ENCODE measurements at regions not wholly inside any gene's neighbourhood (a gene's known extent, or its start where the extent isn't known, plus 50 kb on each side); places are given as distances from the start of the nearest gene placed in this dataset.

DNA sequence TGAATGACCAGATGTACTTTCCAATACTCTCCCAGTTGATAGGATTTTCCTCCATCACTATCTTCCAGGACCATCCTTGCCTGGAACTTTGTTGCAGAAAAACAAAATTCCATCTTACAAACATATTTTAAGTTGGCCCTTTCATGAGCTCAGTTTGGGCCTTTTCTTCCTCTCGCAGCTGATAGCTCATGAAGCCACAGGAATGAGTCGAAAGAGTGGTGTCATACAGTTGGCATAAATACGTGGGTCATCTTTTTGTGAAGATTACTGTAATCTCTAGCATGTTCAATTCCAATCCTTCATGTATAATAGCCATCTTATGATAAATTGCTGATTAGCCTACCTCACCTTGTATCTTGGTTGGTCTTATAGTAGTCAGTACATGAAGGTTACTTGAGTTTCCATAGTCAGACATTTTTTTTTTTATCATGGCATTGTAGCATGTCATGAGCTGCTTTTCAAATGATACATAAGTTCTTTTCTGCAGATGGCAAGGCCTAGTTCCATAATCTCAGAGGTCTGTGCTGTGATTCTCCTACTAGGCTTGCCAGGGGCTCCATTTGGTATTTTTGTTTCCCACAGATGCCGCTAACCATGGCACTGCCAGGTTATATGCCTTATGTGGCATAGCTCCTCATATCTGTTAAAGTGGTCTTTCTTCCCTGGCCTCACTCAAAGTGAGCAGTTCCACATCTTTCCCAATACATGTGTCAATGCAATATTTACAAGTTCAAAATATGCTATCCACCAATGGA, 380.6 kb upstream of the DCN start:
- Mint-ChIP-seq H3K4me3 (no peak overlapping the region), H3K27ac (no peak overlapping the region), H3K4me1 (ENCODE audit: low read depth) (peaks cover 24% of the 10 kb centered on the region), H3K36me3 (ENCODE audit: low read depth) (peaks cover 9% of the 10 kb centered on the region), H3K27me3 (ENCODE audit: low read depth) (no peaks in the 10 kb centered on the region), H3K9me3 (peaks cover 12% of the 10 kb centered on the region)
- intact Hi-C loops (cut with micrococcal nuclease), result no loop called here
- no peak for DNase-seq
- CTCF ChIA-PET, result interaction anchor here (0.5 to 1.1 kb wide), 5 partner anchors 9 to 587 kb away, joined by 3 to 5 read pairs (median 4); no protein-coding TSS in a partner anchor

DNA sequence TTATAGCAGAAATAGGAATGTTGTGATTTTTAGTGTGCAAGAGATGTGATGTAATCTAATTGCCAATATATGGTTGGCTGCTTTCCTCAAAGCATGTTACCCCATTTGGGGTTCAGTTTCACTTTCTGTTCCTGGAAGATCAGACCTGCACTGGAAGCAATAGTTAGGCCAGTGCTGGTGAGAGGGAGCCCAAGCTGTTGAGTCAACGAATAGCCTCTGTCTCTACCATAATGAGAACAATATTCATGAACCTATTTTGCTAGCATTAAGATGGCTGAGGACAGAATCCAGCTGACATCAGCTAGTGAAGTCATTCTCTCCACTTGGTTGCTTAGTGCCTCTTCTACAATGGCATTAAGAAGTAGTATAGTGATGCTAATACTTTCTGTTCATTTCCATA, 379.9 kb upstream of the DCN start:
- Mint-ChIP-seq H3K27ac (no peak overlapping the region), H3K27me3 (ENCODE audit: low read depth) (no peaks in the 10 kb centered on the region), H3K4me1 (ENCODE audit: low read depth) (peaks cover 24% of the 10 kb centered on the region), H3K9me3 (peaks cover 13% of the 10 kb centered on the region), H3K4me3 (no peak overlapping the region), H3K36me3 (ENCODE audit: low read depth) (peaks cover 12% of the 10 kb centered on the region)
- DNase-seq, result no peak
- CTCF ChIA-PET, result interaction anchor here (0.5 to 1.1 kb wide), 4 partner anchors 181 to 670 kb away, joined by 3 to 5 read pairs (median 4); no protein-coding TSS in a partner anchor
- intact Hi-C loops (cut with micrococcal nuclease), result no loop called here

DNA sequence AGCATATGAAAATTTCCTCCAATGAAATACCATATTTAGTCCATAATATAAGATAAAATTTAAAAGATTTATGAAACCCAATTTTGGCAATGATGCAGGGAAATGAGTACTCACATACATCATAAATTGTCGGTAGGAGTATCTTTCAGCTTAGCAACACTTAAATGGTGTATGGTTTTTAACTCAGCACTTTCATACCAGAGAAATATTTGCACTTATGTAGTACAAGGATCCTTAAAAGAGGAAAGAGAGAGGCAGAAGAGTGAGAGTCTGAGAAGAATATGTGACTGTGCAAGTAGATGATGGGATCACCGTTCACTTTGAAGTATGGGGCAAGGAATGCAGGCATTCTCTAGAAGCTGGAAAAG, 379.3 kb upstream of the DCN start:
- H3K36me3 Mint-ChIP-seq (ENCODE audit: low read depth), result peaks cover 12% of the 10 kb centered on the region
- H3K4me1 Mint-ChIP-seq (ENCODE audit: low read depth), result peaks cover 24% of the 10 kb centered on the region
- no peak for DNase-seq
- CTCF ChIA-PET, result interaction anchor here (0.6 to 1.1 kb wide), 2 partner anchors 180 to 671 kb away, joined by 3 to 5 read pairs; no protein-coding TSS in a partner anchor
- intact Hi-C loops (cut with micrococcal nuclease), result no loop called here
- no peaks in the 10 kb centered on the region for H3K27me3 Mint-ChIP-seq (ENCODE audit: low read depth)
- no peak overlapping the region for H3K4me3 Mint-ChIP-seq
- H3K27ac Mint-ChIP-seq, result no peak overlapping the region
- peaks cover 13% of the 10 kb centered on the region for H3K9me3 Mint-ChIP-seq

DNA sequence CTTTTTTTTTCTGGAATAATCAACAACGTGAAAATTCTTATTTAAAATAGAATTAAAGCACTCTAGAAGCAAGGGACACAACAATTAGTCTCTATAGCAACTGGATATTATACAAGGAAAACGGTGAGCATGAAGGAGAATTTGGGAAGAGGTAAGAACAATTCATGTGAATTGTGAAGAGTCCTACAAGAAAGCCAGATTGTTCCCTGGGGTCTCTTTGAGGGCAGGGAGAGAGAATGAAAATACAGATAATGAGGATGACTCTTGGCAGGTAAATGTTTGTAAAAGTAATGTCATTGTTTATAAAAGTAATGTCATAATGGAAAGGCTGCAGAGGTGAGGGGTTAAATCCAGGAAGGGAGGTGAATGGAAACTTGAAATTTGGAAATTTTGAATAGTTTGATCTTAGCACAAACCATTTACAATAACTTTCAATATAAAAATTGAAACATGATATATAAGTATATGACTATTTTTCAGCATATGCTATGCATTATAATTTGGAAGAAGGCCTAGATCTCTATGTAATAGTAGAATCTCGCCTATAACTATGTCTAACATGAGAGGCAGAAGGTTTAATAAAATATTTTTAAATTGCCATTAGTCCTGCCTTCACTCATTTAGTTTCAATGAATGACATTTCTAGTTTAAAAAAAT, 378.8 kb upstream of the DCN start:
- CTCF ChIA-PET, result interaction anchor here (0.6 kb wide), 1 partner anchor 585 kb away, joined by 3 read pairs; no protein-coding TSS in a partner anchor

DNA sequence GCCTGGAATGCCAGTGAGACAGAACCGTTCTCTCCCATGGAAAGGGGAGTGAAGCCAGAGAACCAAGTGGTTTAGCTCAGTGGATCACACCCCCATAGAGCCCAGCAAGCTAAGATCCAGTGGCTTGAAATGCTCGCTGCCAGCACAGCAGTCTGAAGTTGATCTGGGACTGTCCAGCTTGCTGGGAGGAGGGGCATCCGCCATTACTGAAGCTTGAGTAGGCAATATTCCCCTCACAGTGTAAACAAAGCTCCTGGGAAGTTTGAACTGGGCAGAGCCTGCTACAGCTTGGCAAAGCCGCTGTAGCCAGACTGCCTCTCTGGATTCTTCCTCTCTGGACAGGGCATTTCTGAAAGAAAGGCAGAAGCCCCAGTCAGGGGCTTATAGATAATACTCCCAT, 374.3 kb upstream of the DCN start:
- H3K4me1 Mint-ChIP-seq (ENCODE audit: low read depth), result peaks cover 4% of the 10 kb centered on the region
- intact Hi-C loops (cut with micrococcal nuclease), result no loop called here
- no peak for DNase-seq
- peaks cover 9% of the 10 kb centered on the region for H3K36me3 Mint-ChIP-seq (ENCODE audit: low read depth)
- peaks cover 11% of the 10 kb centered on the region for H3K9me3 Mint-ChIP-seq
- H3K27ac Mint-ChIP-seq, result no peak overlapping the region
- peaks cover 2% of the 10 kb centered on the region for H3K27me3 Mint-ChIP-seq (ENCODE audit: low read depth)
- CTCF ChIA-PET, result interaction anchor here (0.6 kb wide), 1 partner anchor 52 kb away, joined by 4 read pairs; no protein-coding TSS in a partner anchor
- H3K4me3 Mint-ChIP-seq, result no peak overlapping the region

More for the DNA sequence above, 378.8 kb upstream of the DCN start:
- no peak overlapping the region for H3K4me3 Mint-ChIP-seq
- no peaks in the 10 kb centered on the region for H3K27me3 Mint-ChIP-seq (ENCODE audit: low read depth)
- intact Hi-C loops (cut with micrococcal nuclease), result no loop called here
- H3K27ac Mint-ChIP-seq, result no peak overlapping the region
- peaks cover 24% of the 10 kb centered on the region for H3K4me1 Mint-ChIP-seq (ENCODE audit: low read depth)
- H3K9me3 Mint-ChIP-seq, result peaks cover 13% of the 10 kb centered on the region
- H3K36me3 Mint-ChIP-seq (ENCODE audit: low read depth), result peaks cover 12% of the 10 kb centered on the region
- DNase-seq, result no peak

DNA sequence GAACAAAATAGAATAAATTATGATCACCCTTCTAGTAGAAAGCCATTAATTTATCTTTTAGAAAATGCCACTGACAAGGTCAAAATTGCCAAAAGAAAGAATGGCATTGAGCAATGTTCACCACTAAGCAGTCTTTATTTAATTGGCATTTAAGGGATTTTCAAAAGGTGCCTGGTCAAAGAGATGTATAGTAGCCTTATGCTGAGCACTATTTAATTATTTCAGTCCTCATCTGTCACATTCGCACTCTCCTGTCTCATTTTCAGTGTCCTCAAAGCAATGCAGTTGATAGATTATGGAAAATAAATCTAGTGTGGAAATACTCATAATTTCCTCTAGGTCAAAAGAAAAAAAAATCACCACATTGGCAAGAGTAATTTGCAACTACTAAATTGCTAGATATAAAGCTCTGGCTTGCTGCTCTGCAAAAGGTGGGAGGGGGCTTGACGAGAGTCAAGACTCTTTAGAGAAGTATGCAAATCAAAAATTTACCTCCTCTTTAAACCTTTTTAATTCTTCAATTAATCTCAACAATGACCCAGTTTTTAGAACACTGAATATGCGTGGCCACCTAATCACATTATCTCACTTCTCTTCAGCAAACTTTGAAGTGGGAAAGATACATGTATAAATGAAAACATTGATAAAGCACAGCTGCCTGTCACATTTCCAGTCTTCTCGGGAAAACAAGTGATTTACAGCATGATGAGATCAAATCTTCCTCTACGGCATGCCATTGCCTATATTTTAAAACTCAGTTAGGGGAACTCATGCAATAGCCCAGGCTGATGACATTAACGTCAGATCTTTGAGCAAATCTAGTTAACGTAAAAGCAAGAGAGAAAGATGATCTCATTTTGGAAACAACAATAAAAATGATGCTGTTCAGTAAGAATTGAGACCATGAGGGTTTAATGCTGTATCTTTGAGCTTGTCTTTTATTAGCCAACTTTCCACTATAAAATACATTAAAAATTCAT, 373.1 kb upstream of the DCN start:
- peaks cover 2% of the 10 kb centered on the region for H3K4me1 Mint-ChIP-seq (ENCODE audit: low read depth)
- H3K9me3 Mint-ChIP-seq, result peaks cover 11% of the 10 kb centered on the region
- H3K27me3 Mint-ChIP-seq (ENCODE audit: low read depth), result peaks cover 2% of the 10 kb centered on the region
- no peak overlapping the region for H3K4me3 Mint-ChIP-seq
- no peak for DNase-seq
- intact Hi-C loops (cut with micrococcal nuclease), result no loop called here
- H3K27ac Mint-ChIP-seq, result no peak overlapping the region
- CTCF ChIA-PET, result no interaction called here
- peaks cover 9% of the 10 kb centered on the region for H3K36me3 Mint-ChIP-seq (ENCODE audit: low read depth)

DNA sequence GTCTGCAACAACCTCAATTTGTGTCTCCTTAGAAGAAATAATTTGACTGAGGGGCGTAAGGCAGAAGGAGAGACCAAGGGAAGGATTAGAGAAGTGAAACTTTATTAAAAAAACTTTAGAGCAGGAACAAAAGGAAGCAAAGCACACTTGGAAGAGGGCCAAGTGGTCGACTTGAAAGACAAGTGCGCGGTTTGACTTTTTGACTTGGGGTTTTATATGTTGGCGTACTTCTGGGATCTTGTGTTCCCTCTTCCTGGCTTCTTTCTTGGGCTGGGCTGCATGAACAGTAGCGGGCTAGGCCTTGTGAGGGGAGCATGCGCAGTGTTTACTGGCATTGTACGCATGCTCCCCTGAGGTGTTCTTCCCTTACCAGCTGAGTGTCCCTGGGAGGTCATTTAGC, 369.3 kb upstream of the DCN start:
- peaks cover 1% of the 10 kb centered on the region for H3K9me3 Mint-ChIP-seq
- no peak overlapping the region for H3K27ac Mint-ChIP-seq
- H3K27me3 Mint-ChIP-seq (ENCODE audit: low read depth), result peaks cover 2% of the 10 kb centered on the region
- no peak overlapping the region for H3K4me3 Mint-ChIP-seq
- peaks cover 2% of the 10 kb centered on the region for H3K4me1 Mint-ChIP-seq (ENCODE audit: low read depth)
- CTCF ChIA-PET, result interaction anchor here (0.6 kb wide), 1 partner anchor 134 kb away, joined by 5 read pairs; no protein-coding TSS in a partner anchor
- intact Hi-C loops (cut with micrococcal nuclease), result no loop called here
- no peaks in the 10 kb centered on the region for H3K36me3 Mint-ChIP-seq (ENCODE audit: low read depth)
- DNase-seq, result no peak

DNA sequence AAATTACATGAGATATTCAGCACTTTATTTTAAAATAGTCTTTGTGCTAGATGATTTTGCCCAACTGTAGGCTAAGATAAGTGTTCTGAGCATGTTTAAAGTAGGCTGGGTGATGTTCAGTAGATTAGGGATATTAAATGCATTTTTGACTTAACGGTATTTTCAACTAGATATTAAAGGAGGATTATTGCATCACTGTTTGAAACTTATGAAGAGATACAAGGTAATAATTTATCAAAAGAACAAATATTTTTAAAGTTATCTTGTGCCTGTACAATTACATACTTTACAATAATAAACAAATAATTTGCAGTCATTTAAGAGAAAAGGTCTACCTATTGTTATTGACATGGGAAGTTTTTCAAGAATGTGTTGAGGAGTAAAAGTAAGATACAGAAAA, 368.6 kb upstream of the DCN start:
- Mint-ChIP-seq H3K4me1 (ENCODE audit: low read depth) (peaks cover 2% of the 10 kb centered on the region), H3K4me3 (no peak overlapping the region), H3K27ac (no peak overlapping the region), H3K27me3 (ENCODE audit: low read depth) (peaks cover 2% of the 10 kb centered on the region), H3K36me3 (ENCODE audit: low read depth) (peaks cover under 1% of the 10 kb centered on the region), H3K9me3 (peaks cover 5% of the 10 kb centered on the region)
- DNase-seq, result no peak
- intact Hi-C loops (cut with micrococcal nuclease), result no loop called here
- CTCF ChIA-PET, result no interaction called here

DNA sequence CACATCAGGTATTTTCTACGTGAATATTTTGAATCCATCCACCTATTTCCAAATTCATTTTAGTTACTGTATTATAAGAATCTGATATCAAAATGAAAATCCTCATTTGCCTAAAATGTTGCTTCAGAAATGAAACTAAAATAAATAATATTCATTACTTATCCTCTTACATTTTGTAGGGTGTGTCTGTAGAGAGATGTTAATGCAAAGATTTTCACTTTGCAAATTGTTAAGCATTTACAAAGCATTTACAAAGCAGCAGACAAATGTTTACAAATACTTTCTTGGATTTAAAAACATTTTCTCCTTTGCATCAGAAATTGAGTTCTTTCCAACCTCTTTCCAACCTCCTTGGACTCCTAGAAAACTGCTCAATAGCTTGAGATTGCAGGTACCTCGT, 360.0 kb upstream of the DCN start:
- no peak overlapping the region for H3K4me3 Mint-ChIP-seq
- H3K9me3 Mint-ChIP-seq, result peaks cover 9% of the 10 kb centered on the region
- H3K27me3 Mint-ChIP-seq (ENCODE audit: low read depth), result no peaks in the 10 kb centered on the region
- H3K4me1 Mint-ChIP-seq (ENCODE audit: low read depth), result peaks cover 3% of the 10 kb centered on the region
- intact Hi-C loops (cut with micrococcal nuclease), result no loop called here
- CTCF ChIA-PET, result interaction anchor here (1.5 kb wide), 1 partner anchor 161 kb away, joined by 3 read pairs; no protein-coding TSS in a partner anchor
- H3K27ac Mint-ChIP-seq, result no peak overlapping the region
- peaks cover 2% of the 10 kb centered on the region for H3K36me3 Mint-ChIP-seq (ENCODE audit: low read depth)
- no peak for DNase-seq

DNA sequence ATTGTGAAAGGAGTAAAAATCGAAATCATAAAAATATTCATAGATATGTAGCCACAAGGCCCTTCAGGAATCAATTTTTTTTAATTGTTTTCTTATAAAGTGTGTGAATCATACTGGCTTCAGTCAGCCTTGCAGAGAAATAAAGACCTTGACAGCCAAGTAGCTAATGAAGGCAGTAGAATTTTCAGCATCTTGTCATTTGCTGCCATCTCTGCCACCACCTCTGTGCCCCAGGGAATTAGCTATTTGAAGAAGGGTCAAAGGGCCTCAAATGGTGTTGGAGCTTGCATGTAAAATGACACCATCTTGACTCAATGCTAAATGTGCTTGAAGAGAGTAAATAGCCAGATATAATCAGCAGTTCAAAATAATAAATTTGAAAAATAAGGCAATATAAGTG, 359.4 kb upstream of the DCN start:
- Mint-ChIP-seq H3K27me3 (ENCODE audit: low read depth) (no peaks in the 10 kb centered on the region), H3K4me1 (ENCODE audit: low read depth) (peaks cover 3% of the 10 kb centered on the region), H3K4me3 (no peak overlapping the region), H3K9me3 (peaks cover 9% of the 10 kb centered on the region), H3K36me3 (ENCODE audit: low read depth) (peaks cover 2% of the 10 kb centered on the region), H3K27ac (no peak overlapping the region)
- CTCF ChIA-PET, result no interaction called here
- intact Hi-C loops (cut with micrococcal nuclease), result no loop called here
- DNase-seq, result no peak

DNA sequence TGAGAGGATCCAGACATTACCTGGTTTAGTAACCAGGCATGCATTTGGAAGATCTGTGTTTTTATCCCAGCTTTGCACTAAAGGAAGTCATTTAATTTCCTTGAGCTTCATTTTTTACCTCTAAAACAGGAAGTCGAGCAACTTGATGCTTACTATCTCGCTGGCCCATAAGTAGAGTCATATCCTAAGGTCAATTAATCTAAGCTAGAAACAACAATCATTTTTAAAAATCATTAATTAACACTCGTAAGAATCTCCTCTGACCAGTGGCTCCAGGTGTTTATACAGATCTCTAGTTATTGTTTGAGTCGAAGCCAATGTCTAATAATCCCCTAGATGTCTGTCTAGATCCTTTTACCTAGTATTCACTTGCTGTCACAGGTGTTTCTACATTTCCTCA, 355.8 kb upstream of the DCN start:
- Mint-ChIP-seq H3K9me3 (peaks cover 7% of the 10 kb centered on the region), H3K4me1 (ENCODE audit: low read depth) (peaks cover 3% of the 10 kb centered on the region), H3K4me3 (no peak overlapping the region), H3K36me3 (ENCODE audit: low read depth) (peaks cover 2% of the 10 kb centered on the region), H3K27ac (no peak overlapping the region), H3K27me3 (ENCODE audit: low read depth) (no peaks in the 10 kb centered on the region)
- intact Hi-C loops (cut with micrococcal nuclease), result no loop called here
- CTCF ChIA-PET, result interaction anchor here (1.1 kb wide), 1 partner anchor 269 kb away, joined by 4 read pairs; no protein-coding TSS in a partner anchor
- no peak for DNase-seq

DNA sequence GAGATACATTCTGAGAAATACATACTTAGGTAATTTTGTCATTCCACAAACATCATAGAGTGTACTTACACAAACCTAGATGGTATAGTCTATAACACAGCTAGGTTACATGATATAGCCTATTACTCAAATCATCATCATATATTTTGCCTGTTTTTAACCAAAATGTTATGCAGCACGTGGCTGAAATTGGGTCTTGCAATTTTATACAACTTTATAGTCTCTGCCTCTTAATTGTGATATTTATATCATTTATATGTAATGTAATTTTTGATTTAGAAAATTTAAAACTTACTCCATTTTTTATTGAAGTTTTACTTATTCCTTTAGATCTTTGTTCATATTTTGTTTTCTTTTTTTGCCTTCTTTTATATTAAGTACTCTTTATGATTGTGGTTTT, 350.7 kb upstream of the DCN start:
- Mint-ChIP-seq H3K9me3 (peaks cover 9% of the 10 kb centered on the region), H3K36me3 (ENCODE audit: low read depth) (peaks cover 2% of the 10 kb centered on the region), H3K4me3 (no peak overlapping the region), H3K27me3 (ENCODE audit: low read depth) (no peaks in the 10 kb centered on the region), H3K4me1 (ENCODE audit: low read depth) (no peaks in the 10 kb centered on the region), H3K27ac (no peak overlapping the region)
- CTCF ChIA-PET, result no interaction called here
- no peak for DNase-seq
- intact Hi-C loops (cut with micrococcal nuclease), result no loop called here

Measured in activated naive CD4-positive, alpha-beta T cell treated with anti-CD3 and anti-CD28 coated beads for 36 hours (primary cell).